Muscle layer of colon (tissue), 2 donors: ENCODE measurements at regions not wholly inside any gene's neighbourhood (a gene's known extent, or its start where the extent isn't known, plus 50 kb on each side); places are given as distances from the start of the nearest gene placed in this dataset.

ENCODE experiments used
- H3K27ac ChIP-seq: one replicate; pipeline ENCODE4 v1.7.0; 2013; ENCODE audit warnings: low read depth, mild to moderate bottlenecking, low read length, moderate library complexity
- H3K27me3 ChIP-seq, 2 donors: one replicate each; pipeline ENCODE4 v1.7.0; 2013; ENCODE audit warnings: low read length in 2 of 2, mild to moderate bottlenecking in 2 of 2; ENCODE audit not compliant: insufficient read depth in 2 of 2, control insufficient read depth in 1 of 2
- H3K36me3 ChIP-seq: one replicate; pipeline ENCODE4 v1.7.0; 2013; ENCODE audit warnings: mild to moderate bottlenecking, low read length; ENCODE audit not compliant: insufficient read depth
- H3K4me1 ChIP-seq: one replicate; pipeline ENCODE4 v1.7.0; 2013; ENCODE audit warnings: mild to moderate bottlenecking, low read length; ENCODE audit not compliant: insufficient read depth
- H3K4me3 ChIP-seq, 2 donors: one replicate each; pipeline ENCODE4 v1.7.0; 2013; ENCODE audit warnings: low read length in 2 of 2, low read depth in 1 of 2, mild to moderate bottlenecking in 1 of 2, moderate library complexity in 1 of 2
- H3K9ac ChIP-seq: one replicate; pipeline ENCODE4 v1.7.0; 2013; ENCODE audit warnings: low read length
- H3K9me3 ChIP-seq: one replicate; pipeline ENCODE4 v1.7.0; 2013; ENCODE audit warnings: mild to moderate bottlenecking, low read length
- donor health status: abdominal sarcoma.
- donor health status: Adenocarcinoma of cecum.

DNA sequence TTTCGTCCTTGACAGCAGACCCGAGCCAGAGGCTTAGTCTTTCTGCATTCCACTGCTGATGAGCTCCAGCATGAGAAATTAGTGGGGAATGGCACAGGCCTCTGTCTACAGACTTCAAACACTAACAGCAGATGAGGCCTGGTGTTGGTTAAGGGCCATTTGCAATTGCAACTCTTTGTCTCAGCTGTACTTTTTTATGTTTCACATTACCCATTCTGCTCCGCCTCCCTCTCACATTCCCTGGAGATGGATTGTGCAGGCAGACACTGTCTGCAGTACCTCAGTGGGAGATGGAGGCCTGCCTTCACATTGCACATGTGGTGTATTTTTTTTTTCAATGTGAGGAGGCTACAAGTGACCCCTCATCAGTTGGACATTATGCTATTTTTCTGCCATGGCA is 370.2 kb downstream of the DUSP10 start:
- Histone ChIP-seq H3K4me1 (no peaks in the 10 kb centered on the region), H3K9me3 (no peaks in the 10 kb centered on the region), H3K4me3 (no peak overlapping the region), H3K36me3 (no peaks in the 10 kb centered on the region), H3K9ac (no peak overlapping the region), H3K27me3 (no peaks in the 10 kb centered on the region), H3K27ac (no peak overlapping the region)

DNA sequence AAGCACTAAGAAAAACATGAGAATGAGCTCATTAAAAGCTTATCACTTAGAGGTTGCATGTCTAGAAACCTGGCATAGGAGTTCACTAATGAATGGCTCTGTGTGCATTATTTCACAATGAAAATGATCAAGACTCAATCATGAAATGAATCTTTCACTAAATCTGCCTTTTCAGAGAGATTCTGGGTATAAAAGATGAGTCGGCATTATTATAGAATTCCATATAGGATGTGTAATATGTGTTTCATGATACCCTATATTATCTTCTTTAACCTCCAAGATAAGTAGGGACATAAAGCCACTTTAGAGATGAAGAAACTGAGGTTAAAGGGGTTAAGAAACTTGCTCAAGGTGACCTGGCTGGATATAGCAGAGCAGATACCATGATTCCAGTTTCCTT is 368.1 kb downstream of the DUSP10 start:
- H3K9ac ChIP-seq = no peak overlapping the region
- no peaks in the 10 kb centered on the region for H3K4me1 ChIP-seq
- H3K27me3 ChIP-seq = no peaks in the 10 kb centered on the region
- H3K9me3 ChIP-seq = no peaks in the 10 kb centered on the region
- no peak overlapping the region for H3K4me3 ChIP-seq
- H3K27ac ChIP-seq = no peak overlapping the region
- H3K36me3 ChIP-seq = no peaks in the 10 kb centered on the region

- H3K9me3 ChIP-seq = no peaks in the 10 kb centered on the region
- no peaks in the 10 kb centered on the region for H3K27me3 ChIP-seq
- no peaks in the 10 kb centered on the region for H3K4me1 ChIP-seq
- no peak overlapping the region for H3K9ac ChIP-seq
- H3K27ac ChIP-seq = no peak overlapping the region
- H3K36me3 ChIP-seq = no peaks in the 10 kb centered on the region
- no peak overlapping the region for H3K4me3 ChIP-seq
Observed at GRCh38 chr1:221376286-221376685, 365.6 kb downstream of the DUSP10 start.

- H3K27me3 ChIP-seq = no peaks in the 10 kb centered on the region
- H3K36me3 ChIP-seq = no peaks in the 10 kb centered on the region
- no peaks in the 10 kb centered on the region for H3K4me1 ChIP-seq
- H3K9ac ChIP-seq = no peak overlapping the region
- H3K27ac ChIP-seq = no peak overlapping the region
- H3K4me3 ChIP-seq = no peak overlapping the region
- H3K9me3 ChIP-seq = no peaks in the 10 kb centered on the region
Observed at GRCh38 chr1:221381910-221382623, 359.8 kb downstream of the DUSP10 start.

GRCh38 chr1:221392453-221392852 is 349.4 kb downstream of the DUSP10 start:
- H3K9me3 ChIP-seq = no peaks in the 10 kb centered on the region
- no peaks in the 10 kb centered on the region for H3K27me3 ChIP-seq
- H3K4me3 ChIP-seq = no peak overlapping the region
- H3K36me3 ChIP-seq = no peaks in the 10 kb centered on the region
- H3K27ac ChIP-seq = no peak overlapping the region
- peaks cover 4% of the 10 kb centered on the region for H3K4me1 ChIP-seq
- H3K9ac ChIP-seq = no peak overlapping the region

GRCh38 chr1:221394011-221394544 is 347.8 kb downstream of the DUSP10 start:
- Histone ChIP-seq H3K36me3 (no peaks in the 10 kb centered on the region), H3K27ac (no peak overlapping the region), H3K9me3 (no peaks in the 10 kb centered on the region), H3K4me3 (no peak overlapping the region), H3K9ac (no peak overlapping the region), H3K4me1 (peaks cover 4% of the 10 kb centered on the region), H3K27me3 (no peaks in the 10 kb centered on the region)

GRCh38 chr1:221396526-221396925 is 345.4 kb downstream of the DUSP10 start:
- H3K9me3 ChIP-seq = no peaks in the 10 kb centered on the region
- H3K4me3 ChIP-seq = no peak overlapping the region
- H3K36me3 ChIP-seq = no peaks in the 10 kb centered on the region
- H3K9ac ChIP-seq = no peak overlapping the region
- no peak overlapping the region for H3K27ac ChIP-seq
- H3K27me3 ChIP-seq = no peaks in the 10 kb centered on the region
- H3K4me1 ChIP-seq = peaks cover 4% of the 10 kb centered on the region

- H3K36me3 ChIP-seq = no peaks in the 10 kb centered on the region
- H3K27me3 ChIP-seq = no peaks in the 10 kb centered on the region
- H3K9ac ChIP-seq = no peak overlapping the region
- H3K4me1 ChIP-seq = peaks cover 4% of the 10 kb centered on the region
- no peaks in the 10 kb centered on the region for H3K9me3 ChIP-seq
- no peak overlapping the region for H3K4me3 ChIP-seq
- H3K27ac ChIP-seq = no peak overlapping the region
Observed at GRCh38 chr1:221397141-221397540, 344.7 kb downstream of the DUSP10 start.

- Histone ChIP-seq H3K27me3 (no peaks in the 10 kb centered on the region), H3K9me3 (no peaks in the 10 kb centered on the region), H3K9ac (no peak overlapping the region), H3K4me3 (no peak overlapping the region), H3K4me1 (peaks cover 4% of the 10 kb centered on the region), H3K36me3 (no peaks in the 10 kb centered on the region), H3K27ac (no peak overlapping the region)
Observed at GRCh38 chr1:221397606-221398005, 344.3 kb downstream of the DUSP10 start.

DNA sequence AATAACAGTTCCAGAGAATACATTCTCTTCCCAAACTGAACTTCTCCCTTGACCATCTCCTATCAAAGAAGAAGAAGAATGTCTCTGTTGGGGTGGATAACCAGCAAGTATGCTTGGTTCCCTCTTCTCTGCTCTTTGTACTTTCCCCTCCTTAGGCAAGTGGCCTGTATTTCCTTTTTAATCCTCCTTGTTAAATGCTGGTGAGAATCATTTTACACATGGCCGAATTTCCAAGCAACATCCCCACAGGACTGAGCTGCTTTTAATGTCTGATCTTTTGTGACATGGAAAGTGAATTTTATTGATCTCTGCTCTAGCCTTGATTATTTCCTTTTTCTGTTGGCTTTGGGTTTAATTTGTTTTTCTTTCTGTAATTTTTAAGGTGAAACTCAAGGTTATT is 336.7 kb downstream of the DUSP10 start:
- Histone ChIP-seq H3K9ac (no peak overlapping the region), H3K36me3 (no peaks in the 10 kb centered on the region), H3K4me3 (no peak overlapping the region), H3K4me1 (no peaks in the 10 kb centered on the region), H3K27ac (no peak overlapping the region), H3K9me3 (no peaks in the 10 kb centered on the region), H3K27me3 (no peaks in the 10 kb centered on the region)

- Histone ChIP-seq H3K9ac (no peak overlapping the region), H3K4me1 (no peaks in the 10 kb centered on the region), H3K36me3 (no peaks in the 10 kb centered on the region), H3K9me3 (no peaks in the 10 kb centered on the region), H3K27me3 (no peaks in the 10 kb centered on the region), H3K27ac (no peak overlapping the region), H3K4me3 (no peak overlapping the region)
Observed at GRCh38 chr1:221408117-221408803, 333.6 kb downstream of the DUSP10 start.

- H3K4me1 ChIP-seq = no peaks in the 10 kb centered on the region
- no peaks in the 10 kb centered on the region for H3K36me3 ChIP-seq
- no peak overlapping the region for H3K9ac ChIP-seq
- H3K4me3 ChIP-seq = no peak overlapping the region
- no peaks in the 10 kb centered on the region for H3K9me3 ChIP-seq
- no peak overlapping the region for H3K27ac ChIP-seq
- no peaks in the 10 kb centered on the region for H3K27me3 ChIP-seq
Observed at GRCh38 chr1:221411283-221411682, 330.6 kb downstream of the DUSP10 start.
